ENCODE measurements at regions not wholly inside any gene's neighbourhood (a gene's known extent, or its start where the extent isn't known, plus 50 kb on each side); places are given as distances from the start of the nearest gene placed in this dataset.

- DNase-seq, result no peak
Observed at GRCh38 chr2:221276033-221276432, 296.1 kb downstream of the EPHA4 start.

GRCh38 chr2:221276601-221277000 lies 295.5 kb downstream of the EPHA4 start:
- no peak for DNase-seq

- DNase-seq, result no peak
Observed at GRCh38 chr2:221282386-221282785, 289.7 kb downstream of the EPHA4 start.

GRCh38 chr2:221283896-221284545 lies 288.1 kb downstream of the EPHA4 start:
- no peak for DNase-seq

GRCh38 chr2:221285148-221285547 lies 287.0 kb downstream of the EPHA4 start:
- DNase-seq, result no peak

GRCh38 chr2:221286406-221286805 lies 285.7 kb downstream of the EPHA4 start:
- DNase-seq, result no peak

GRCh38 chr2:221289389-221289788 lies 282.7 kb downstream of the EPHA4 start:
- no peak for DNase-seq

GRCh38 chr2:221289846-221290245 lies 282.3 kb downstream of the EPHA4 start:
- no peak for DNase-seq

GRCh38 chr2:221293949-221294742 lies 278.0 kb downstream of the EPHA4 start:
- no peak for DNase-seq

GRCh38 chr2:221304916-221305315 lies 267.2 kb downstream of the EPHA4 start:
- no peak for DNase-seq

GRCh38 chr2:221308507-221309066 lies 263.5 kb downstream of the EPHA4 start:
- DNase-seq, result no peak

- DNase-seq, result peak; percentile 20 to 54
Observed at GRCh38 chr2:221309892-221310583, 262.1 kb downstream of the EPHA4 start.

- DNase-seq, result peak; percentile 4 to 41
Observed at GRCh38 chr2:221310730-221311129, 261.4 kb downstream of the EPHA4 start.

- no peak for DNase-seq
Observed at GRCh38 chr2:221312634-221313033, 259.5 kb downstream of the EPHA4 start.

GRCh38 chr2:221314786-221315185 lies 257.3 kb downstream of the EPHA4 start:
- no peak for DNase-seq

GRCh38 chr2:221318376-221319130 lies 253.6 kb downstream of the EPHA4 start:
- DNase-seq, result no peak

GRCh38 chr2:221322741-221323140 lies 249.4 kb downstream of the EPHA4 start:
- DNase-seq, result no peak

GRCh38 chr2:221323513-221323912 lies 248.6 kb downstream of the EPHA4 start:
- no peak for DNase-seq

- no peak for DNase-seq
Observed at GRCh38 chr2:221330436-221330835, 241.7 kb downstream of the EPHA4 start.

GRCh38 chr2:221334481-221335218 lies 237.5 kb downstream of the EPHA4 start:
- no peak for DNase-seq

- no peak for DNase-seq
Observed at GRCh38 chr2:221335219-221335752, 236.8 kb downstream of the EPHA4 start.

- no peak for DNase-seq
Observed at GRCh38 chr2:221336967-221337366, 235.1 kb downstream of the EPHA4 start.

Data from NCI-H524 (cell line).